ENCODE measurements at regions not wholly inside any gene's neighbourhood (a gene's known extent, or its start where the extent isn't known, plus 50 kb on each side); places are given as distances from the start of the nearest gene placed in this dataset.
"Not testable (repeated sequence)": the region's sequence is repeated elsewhere in the genome, so short reads cannot be mapped to it uniquely, and the experiment has no call there.

DNA sequence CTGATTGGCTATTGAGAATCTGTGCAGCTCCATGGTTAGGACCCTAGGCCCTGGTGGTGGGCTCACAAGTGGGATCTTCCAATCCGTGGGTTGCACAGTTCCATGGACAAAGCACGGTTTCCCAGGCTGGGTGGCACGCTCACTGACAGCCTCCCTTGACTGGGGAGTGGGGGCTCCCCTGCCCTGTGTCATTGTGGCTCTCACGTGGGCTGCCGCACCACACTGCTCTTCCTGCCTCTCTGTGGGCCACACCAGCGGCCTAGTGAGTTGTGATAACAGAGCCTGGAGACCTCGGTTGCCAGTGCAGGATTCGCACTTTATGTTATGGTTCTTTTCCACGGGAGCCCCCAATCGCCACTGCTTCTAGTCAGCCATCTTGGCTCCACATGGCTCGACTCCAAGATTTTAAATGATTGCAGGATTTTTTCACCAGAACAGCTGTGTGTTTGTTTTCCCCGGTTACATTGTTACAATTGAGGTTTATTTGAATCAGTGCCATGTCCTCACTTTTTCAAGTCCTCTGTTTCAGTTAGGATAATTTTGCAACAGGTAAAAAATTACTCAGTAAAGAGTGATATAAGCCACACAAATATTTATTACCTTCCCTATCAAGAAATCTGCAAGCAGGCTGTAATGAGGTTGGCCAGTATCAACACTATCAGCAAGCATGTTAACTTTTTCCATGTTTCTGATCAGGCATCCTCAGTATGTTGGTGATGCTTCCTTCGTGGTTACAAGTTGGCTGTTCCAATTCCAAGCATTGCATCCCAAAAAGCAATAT is 253.8 kb downstream of the ZNF608 start:
- H3K4me3 Mint-ChIP-seq = no peak overlapping the region
- H3K27me3 Mint-ChIP-seq (ENCODE audit: low read depth) = no peaks in the 10 kb centered on the region
- H3K9me3 Mint-ChIP-seq = peaks cover 26% of the 10 kb centered on the region
- no peak overlapping the region for H3K27ac Mint-ChIP-seq
- TF ChIP-seq, protein P1, sequence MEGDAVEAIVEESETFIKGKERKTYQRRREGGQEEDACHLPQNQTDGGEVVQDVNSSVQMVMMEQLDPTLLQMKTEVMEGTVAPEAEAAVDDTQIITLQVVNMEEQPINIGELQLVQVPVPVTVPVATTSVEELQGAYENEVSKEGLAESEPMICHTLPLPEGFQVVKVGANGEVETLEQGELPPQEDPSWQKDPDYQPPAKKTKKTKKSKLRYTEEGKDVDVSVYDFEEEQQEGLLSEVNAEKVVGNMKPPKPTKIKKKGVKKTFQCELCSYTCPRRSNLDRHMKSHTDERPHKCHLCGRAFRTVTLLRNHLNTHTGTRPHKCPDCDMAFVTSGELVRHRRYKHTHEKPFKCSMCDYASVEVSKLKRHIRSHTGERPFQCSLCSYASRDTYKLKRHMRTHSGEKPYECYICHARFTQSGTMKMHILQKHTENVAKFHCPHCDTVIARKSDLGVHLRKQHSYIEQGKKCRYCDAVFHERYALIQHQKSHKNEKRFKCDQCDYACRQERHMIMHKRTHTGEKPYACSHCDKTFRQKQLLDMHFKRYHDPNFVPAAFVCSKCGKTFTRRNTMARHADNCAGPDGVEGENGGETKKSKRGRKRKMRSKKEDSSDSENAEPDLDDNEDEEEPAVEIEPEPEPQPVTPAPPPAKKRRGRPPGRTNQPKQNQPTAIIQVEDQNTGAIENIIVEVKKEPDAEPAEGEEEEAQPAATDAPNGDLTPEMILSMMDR (IDR thresholded peaks at IDR 0.05; ENCODE audit: unreplicated experiment) = no peak
- DNase-seq (ENCODE audit: low spot score in 2 of 2, unreplicated experiment in 2 of 2) = no peak
- H3K4me1 Mint-ChIP-seq = peaks cover 18% of the 10 kb centered on the region
- peaks cover 15% of the 10 kb centered on the region for H3K36me3 Mint-ChIP-seq

DNA sequence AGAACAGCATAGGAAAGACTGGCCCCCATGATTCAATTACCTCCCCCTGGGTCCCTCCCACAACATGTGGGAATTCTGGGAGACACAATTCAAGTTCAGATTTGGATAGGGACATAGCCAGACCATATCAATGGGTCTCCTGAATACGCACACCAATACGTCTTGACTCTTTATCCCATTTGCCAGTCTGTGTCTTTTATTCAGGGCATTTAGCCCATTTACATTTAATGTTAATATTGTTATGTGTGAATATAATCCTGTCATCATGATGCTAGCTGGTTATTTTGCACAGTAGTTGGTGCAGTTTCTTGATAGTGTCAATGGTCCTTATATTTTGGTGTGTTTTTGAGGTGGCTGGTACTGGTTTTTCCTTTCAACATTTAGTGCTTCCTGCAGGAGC is 256.1 kb downstream of the ZNF608 start:
- Mint-ChIP-seq H3K9me3 (peaks cover 43% of the 10 kb centered on the region), H3K4me1 (peaks cover 18% of the 10 kb centered on the region), H3K36me3 (peaks cover 19% of the 10 kb centered on the region)
- not testable (repeated sequence) for DNase-seq (ENCODE audit: low spot score in 2 of 2, unreplicated experiment in 2 of 2); H3K27ac Mint-ChIP-seq; H3K27me3 Mint-ChIP-seq (ENCODE audit: low read depth); H3K4me3 Mint-ChIP-seq

DNA sequence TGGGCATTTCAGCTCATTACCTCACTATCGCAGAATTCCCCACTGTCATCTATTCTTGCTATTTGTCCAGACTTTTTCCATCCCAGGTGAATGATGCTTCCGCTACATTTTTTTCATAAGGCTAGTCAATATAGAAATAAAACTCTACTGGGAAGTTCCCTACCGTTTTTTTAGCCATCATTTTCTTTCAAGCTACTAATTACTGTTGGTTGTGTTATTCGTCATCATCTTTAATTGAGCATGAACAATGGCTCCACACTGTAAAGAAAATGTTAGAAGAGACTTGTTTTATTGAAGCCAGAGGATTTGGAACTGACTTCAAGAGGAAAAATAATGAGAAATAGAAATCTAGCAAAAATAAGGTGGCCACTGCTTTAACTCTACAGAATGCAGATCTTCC is 265.0 kb downstream of the ZNF608 start:
- DNase-seq (ENCODE audit: low spot score in 2 of 2, unreplicated experiment in 2 of 2) = no peak
- Mint-ChIP-seq H3K36me3 (no peaks in the 10 kb centered on the region), H3K4me1 (peaks cover 10% of the 10 kb centered on the region), H3K27ac (no peak overlapping the region), H3K27me3 (ENCODE audit: low read depth) (no peaks in the 10 kb centered on the region), H3K4me3 (no peak overlapping the region), H3K9me3 (peaks cover 13% of the 10 kb centered on the region)
- TF ChIP-seq, protein P1 (IDR thresholded peaks at IDR 0.05; ENCODE audit: unreplicated experiment) = no peak

DNA sequence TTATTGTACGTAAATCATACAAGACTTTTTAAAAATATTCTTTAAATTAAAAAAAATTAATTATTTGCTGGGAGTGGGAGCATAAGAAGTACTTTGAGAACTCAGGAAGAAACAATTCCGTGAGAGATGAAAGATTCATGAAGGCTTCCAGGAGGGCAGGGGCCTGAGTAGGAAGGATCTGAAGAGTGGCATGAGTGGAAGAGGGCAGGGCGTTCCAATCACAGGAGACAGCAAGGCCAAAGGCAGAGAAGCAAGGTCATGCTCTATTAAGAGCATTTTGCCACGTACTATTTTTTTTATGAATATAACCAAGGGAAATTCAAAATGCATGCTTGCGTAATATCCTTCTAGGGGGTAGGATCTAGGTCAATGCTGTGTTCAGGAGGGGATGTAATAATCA is 265.5 kb downstream of the ZNF608 start:
- peaks cover 12% of the 10 kb centered on the region for H3K9me3 Mint-ChIP-seq
- no peak overlapping the region for H3K27ac Mint-ChIP-seq
- peaks cover 10% of the 10 kb centered on the region for H3K4me1 Mint-ChIP-seq
- no peak for DNase-seq (ENCODE audit: low spot score in 2 of 2, unreplicated experiment in 2 of 2)
- H3K36me3 Mint-ChIP-seq = no peaks in the 10 kb centered on the region
- H3K4me3 Mint-ChIP-seq = no peak overlapping the region
- no peaks in the 10 kb centered on the region for H3K27me3 Mint-ChIP-seq (ENCODE audit: low read depth)
- TF ChIP-seq, protein P1 (IDR thresholded peaks at IDR 0.05; ENCODE audit: unreplicated experiment) = no peak

DNA sequence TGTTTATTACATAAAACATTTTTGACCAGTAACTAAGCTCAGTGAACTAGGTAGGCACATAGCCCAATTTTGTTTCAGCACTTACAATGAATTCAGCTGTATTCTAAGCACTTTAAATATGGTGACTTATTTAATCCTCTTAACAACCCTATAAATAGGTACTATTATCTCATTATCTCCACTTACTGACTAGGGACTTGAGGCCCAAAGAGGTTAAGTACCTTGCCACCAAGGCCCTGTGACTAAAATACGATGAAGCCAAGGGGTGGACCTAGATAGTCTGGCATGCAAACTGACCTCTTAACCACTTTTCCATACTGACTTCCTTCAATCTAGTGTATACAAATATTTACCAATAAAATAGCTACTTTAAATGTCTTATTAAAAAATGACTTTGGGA is 266.4 kb downstream of the ZNF608 start:
- no peak for DNase-seq (ENCODE audit: low spot score in 2 of 2, unreplicated experiment in 2 of 2)
- Mint-ChIP-seq H3K27ac (no peak overlapping the region), H3K36me3 (no peaks in the 10 kb centered on the region), H3K27me3 (ENCODE audit: low read depth) (no peaks in the 10 kb centered on the region), H3K4me3 (no peak overlapping the region), H3K9me3 (peaks cover 9% of the 10 kb centered on the region), H3K4me1 (peaks cover 10% of the 10 kb centered on the region)
- TF ChIP-seq, protein P1 (IDR thresholded peaks at IDR 0.05; ENCODE audit: unreplicated experiment) = no peak

DNA sequence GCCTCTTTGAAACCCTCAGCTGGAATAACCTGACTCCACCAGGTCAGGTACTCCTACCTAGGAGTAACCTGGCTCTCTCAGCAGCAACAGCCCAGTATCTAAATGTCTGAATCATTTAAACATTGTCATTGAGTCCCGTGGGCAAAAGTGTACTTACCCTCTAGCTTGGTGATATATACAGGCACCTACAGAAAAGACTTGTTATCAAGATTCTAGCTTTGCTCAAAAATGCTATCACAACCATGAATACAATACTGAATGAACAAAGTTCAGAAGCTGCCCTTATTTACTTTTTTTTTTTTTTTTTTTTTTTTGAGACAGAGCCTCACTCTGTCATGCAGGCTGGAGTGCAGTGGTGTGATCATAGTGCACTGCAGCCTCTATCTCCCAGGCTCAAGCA is 268.2 kb downstream of the ZNF608 start:
- H3K36me3 Mint-ChIP-seq = no peaks in the 10 kb centered on the region
- H3K4me1 Mint-ChIP-seq = peaks cover 10% of the 10 kb centered on the region
- H3K9me3 Mint-ChIP-seq = peaks cover 3% of the 10 kb centered on the region
- H3K27me3 Mint-ChIP-seq (ENCODE audit: low read depth) = no peaks in the 10 kb centered on the region
- TF ChIP-seq, protein P1 (IDR thresholded peaks at IDR 0.05; ENCODE audit: unreplicated experiment) = no peak
- no peak overlapping the region for H3K27ac Mint-ChIP-seq
- no peak for DNase-seq (ENCODE audit: low spot score in 2 of 2, unreplicated experiment in 2 of 2)
- no peak overlapping the region for H3K4me3 Mint-ChIP-seq
